ENCODE measurements at regions not wholly inside any gene's neighbourhood (a gene's known extent, or its start where the extent isn't known, plus 50 kb on each side); places are given as distances from the start of the nearest gene placed in this dataset.

- TF ChIP-seq FOXM1 (IDR thresholded peaks at IDR 0.05; ENCODE audit: borderline replicate concordance) (no peak), ARNT (IDR thresholded peaks at IDR 0.05) (no peak), SP1 (IDR thresholded peaks at IDR 0.05) (no peak), NFRKB (IDR thresholded peaks at IDR 0.05) (no peak), BHLHE40 (IDR thresholded peaks at IDR 0.05; ENCODE audit: borderline replicate concordance) (no peak), FOXA1 (IDR thresholded peaks at IDR 0.05) (no peak), PKNOX1 (IDR thresholded peaks at IDR 0.05) (no peak), L3MBTL2 (conservative IDR thresholded peaks at IDR 0.05) (no peak), ELF4 (IDR thresholded peaks at IDR 0.05) (no peak), ZNF384 (IDR thresholded peaks at IDR 0.05) (no peak)
Measured at GRCh38 chr3:118765636-118766305, 268.9 kb downstream of the IGSF11 start.
